GM18502 (cell line): ENCODE measurements at regions not wholly inside any gene's neighbourhood (a gene's known extent, or its start where the extent isn't known, plus 50 kb on each side); places are given as distances from the start of the nearest gene placed in this dataset.
"Not testable (repeated sequence)": the region's sequence is repeated elsewhere in the genome, so short reads cannot be mapped to it uniquely, and the experiment has no call there.

Experiments
- ATAC-seq: cut with Tn5 transposase; IDR thresholded peaks from one replicate; pipeline ENCODE4 v1.9.1; 2021; ENCODE audit warnings: mild to moderate bottlenecking; ENCODE audit not compliant: unreplicated experiment, poor library complexity

GRCh38 chr18:40186677-40187076, 1768.4 kb upstream of the PIK3C3 start:
- no peak for ATAC-seq

GRCh38 chr18:40179729-40180461, 1775.1 kb upstream of the PIK3C3 start:
- ATAC-seq = no peak

GRCh38 chr18:40168026-40168425, 1787.0 kb upstream of the PIK3C3 start:
- ATAC-seq = no peak

GRCh38 chr18:40163254-40163653, 1791.8 kb upstream of the PIK3C3 start:
- no peak for ATAC-seq

- ATAC-seq = no peak
Observed at GRCh38 chr18:40160361-40160760, 1794.7 kb upstream of the PIK3C3 start.

- ATAC-seq = no peak
Observed at GRCh38 chr18:40159141-40160017, 1795.7 kb upstream of the PIK3C3 start.

- ATAC-seq = no peak
Observed at GRCh38 chr18:40157120-40157519, 1797.9 kb upstream of the PIK3C3 start.

- ATAC-seq = no peak
Observed at GRCh38 chr18:40152859-40153258, 1802.2 kb upstream of the PIK3C3 start.

- ATAC-seq = no peak
Observed at GRCh38 chr18:40148960-40149359, 1806.1 kb upstream of the PIK3C3 start.

- no peak for ATAC-seq
Observed at GRCh38 chr18:40133253-40133652, 1821.8 kb upstream of the PIK3C3 start.

- ATAC-seq = not testable (repeated sequence)
Observed at GRCh38 chr18:40132438-40132837, 1822.6 kb upstream of the PIK3C3 start.

GRCh38 chr18:40124107-40124506, 1830.9 kb upstream of the PIK3C3 start:
- no peak for ATAC-seq

GRCh38 chr18:40120796-40121391, 1834.1 kb upstream of the PIK3C3 start:
- ATAC-seq = no peak

- no peak for ATAC-seq
Observed at GRCh38 chr18:40120356-40120755, 1834.7 kb upstream of the PIK3C3 start.

- not testable (repeated sequence) for ATAC-seq
Observed at GRCh38 chr18:40119581-40119980, 1835.5 kb upstream of the PIK3C3 start.

- ATAC-seq = no peak
Observed at GRCh38 chr18:40110455-40110854, 1844.6 kb upstream of the PIK3C3 start.

GRCh38 chr18:40109252-40110049, 1845.6 kb upstream of the PIK3C3 start:
- ATAC-seq = no peak

- ATAC-seq = no peak
Observed at GRCh38 chr18:40108596-40108995, 1846.4 kb upstream of the PIK3C3 start.

- no peak for ATAC-seq
Observed at GRCh38 chr18:40102903-40103302, 1852.1 kb upstream of the PIK3C3 start.

GRCh38 chr18:40099641-40100040, 1855.4 kb upstream of the PIK3C3 start:
- no peak for ATAC-seq
